Lower leg skin (tissue), 3 donors: ENCODE measurements at regions not wholly inside any gene's neighbourhood (a gene's known extent, or its start where the extent isn't known, plus 50 kb on each side); places are given as distances from the start of the nearest gene placed in this dataset.

Experiments
- CTCF ChIP-seq, 3 donors: fragments of 450-650 bp; IDR thresholded peaks; one replicate each; pipeline ENCODE4 v1.5.1; 2016; ENCODE audit warnings: antibody characterized with exemption in 3 of 3, mild to moderate bottlenecking in 3 of 3, moderate library complexity in 2 of 3
- POLR2A ChIP-seq, 2 donors: fragments of 450-650 bp; IDR thresholded peaks; one replicate each; pipeline ENCODE4 v1.6.1; 2016 to 2017; ENCODE audit warnings: antibody characterized with exemption in 2 of 2, mild to moderate bottlenecking in 1 of 2, moderate library complexity in 1 of 2

DNA sequence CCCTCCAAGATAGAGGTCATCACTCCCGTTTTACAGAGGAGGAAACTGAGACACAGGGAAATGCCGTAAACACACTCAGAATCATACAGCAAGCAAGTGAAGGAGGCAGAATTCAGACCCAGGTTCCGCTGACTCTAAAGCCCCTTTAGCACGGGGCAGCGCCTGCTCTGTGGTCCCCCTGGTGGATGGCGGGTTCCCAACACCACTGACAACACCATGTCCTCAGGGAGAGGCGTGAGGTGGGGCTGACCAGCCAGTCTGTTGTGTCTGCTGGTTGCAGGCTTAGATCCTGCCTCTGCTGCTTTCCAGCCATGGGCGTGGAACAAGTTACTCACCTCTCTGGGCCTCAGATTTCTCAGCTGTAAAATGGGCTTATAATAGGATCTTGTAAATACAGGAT, 617.3 kb downstream of the MATN1 start:
- TF ChIP-seq POLR2A (IDR thresholded peaks at IDR 0.05) (no peak), CTCF (IDR thresholded peaks at IDR 0.05) (no peak)
